HL-60/S4 treated with phorbol 12-myristate 13-acetate at 8.2 ng/mL for 4 days and 3 days (cell line): ENCODE measurements at regions not wholly inside any gene's neighbourhood (a gene's known extent, or its start where the extent isn't known, plus 50 kb on each side); places are given as distances from the start of the nearest gene placed in this dataset.

Experiments used
- in situ Hi-C: fragments of 300-500 bp; cut with MboI; formaldehyde crosslinking; loops from 2 replicates; pipeline ENCODE4 v1.15.0; 2022; ENCODE audit warnings: low sequenced_read_pairs

DNA sequence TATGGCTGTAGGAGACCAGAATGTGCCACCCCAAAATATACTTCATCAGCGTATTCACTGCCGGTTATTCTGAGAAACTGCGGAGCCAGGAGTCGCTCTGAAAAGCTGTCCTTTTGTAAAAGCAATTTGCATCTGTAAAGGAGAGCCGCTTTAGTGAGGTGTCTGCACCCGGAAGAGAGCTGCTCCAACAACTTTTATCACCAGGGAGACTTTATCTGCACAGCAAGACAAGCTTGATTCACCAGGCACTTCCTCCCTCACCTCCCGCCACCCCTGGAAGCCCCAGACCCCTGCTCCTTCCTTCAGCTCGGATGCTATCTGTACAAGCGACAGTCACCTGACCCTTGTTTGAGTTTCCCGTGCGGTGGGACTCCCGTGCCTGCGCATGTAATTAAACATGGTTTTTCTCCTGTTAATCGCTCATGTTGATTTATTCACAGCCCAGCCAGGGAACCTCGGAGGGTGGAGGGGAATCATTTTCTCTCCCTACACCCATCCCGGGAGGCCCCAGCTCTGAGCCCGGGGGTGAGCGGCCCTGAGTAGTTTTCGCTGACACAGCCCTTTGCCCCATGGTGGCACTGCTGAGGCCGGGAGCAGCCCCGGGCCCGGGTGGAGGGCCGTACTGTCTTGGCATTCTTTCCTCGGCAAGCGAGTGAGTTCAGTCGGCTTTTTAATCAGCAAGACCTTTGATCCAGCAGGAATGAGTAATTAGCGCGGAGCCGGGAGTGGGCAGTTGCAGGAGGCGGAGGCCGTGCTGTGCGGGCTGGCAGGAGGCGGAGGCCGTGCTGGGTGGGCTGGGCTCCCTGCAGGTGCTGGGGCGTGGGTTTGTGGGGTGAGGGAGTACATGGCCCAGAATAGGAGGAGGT, 222.7 kb upstream of the CIBAR2 start:
- in situ Hi-C loops = no loop called here

DNA sequence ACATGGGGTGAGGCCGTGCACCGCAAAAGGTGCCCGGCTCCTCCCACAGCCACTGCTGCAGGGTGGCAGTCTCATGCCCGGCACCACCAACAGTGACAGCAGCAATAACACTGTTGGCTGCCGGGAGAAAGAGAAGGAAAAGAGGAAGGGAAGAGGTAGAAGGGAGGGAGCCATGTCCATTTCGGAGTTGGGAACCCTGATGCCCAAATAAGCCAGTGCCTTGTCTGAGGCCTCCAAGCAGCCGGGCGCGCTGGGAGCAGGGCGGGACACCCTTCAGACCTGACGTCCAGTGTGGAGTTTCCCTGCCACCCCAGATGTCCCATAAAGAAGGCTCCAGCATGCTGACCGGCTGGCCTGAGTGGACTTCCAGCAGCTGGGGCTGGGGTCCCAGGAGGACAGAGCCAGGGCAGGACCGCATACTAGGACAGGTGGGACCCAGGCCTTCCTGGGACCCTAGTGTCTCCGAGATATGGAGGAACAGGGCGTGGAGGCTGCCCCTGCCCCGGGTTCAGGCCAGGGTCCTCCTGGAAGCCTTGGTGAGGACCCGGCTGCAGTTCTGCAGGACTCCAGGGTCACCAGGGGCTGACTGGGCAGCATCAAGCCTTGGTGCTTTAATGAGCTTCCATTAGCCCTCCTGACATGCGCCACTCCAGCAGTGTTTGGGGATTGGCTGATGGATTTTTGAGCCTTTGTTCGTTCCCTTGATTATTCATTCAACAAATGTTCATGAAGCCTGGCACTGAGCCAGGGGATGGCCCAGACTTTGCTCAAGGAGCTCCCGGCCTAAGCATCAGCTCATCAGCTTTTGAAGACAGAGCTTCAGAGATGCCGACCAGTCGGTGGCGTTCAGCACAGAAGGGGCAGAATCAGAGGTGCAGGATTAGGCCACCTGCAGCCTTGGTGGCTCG, 223.6 kb upstream of the CIBAR2 start:
- in situ Hi-C loops = no loop called here

DNA sequence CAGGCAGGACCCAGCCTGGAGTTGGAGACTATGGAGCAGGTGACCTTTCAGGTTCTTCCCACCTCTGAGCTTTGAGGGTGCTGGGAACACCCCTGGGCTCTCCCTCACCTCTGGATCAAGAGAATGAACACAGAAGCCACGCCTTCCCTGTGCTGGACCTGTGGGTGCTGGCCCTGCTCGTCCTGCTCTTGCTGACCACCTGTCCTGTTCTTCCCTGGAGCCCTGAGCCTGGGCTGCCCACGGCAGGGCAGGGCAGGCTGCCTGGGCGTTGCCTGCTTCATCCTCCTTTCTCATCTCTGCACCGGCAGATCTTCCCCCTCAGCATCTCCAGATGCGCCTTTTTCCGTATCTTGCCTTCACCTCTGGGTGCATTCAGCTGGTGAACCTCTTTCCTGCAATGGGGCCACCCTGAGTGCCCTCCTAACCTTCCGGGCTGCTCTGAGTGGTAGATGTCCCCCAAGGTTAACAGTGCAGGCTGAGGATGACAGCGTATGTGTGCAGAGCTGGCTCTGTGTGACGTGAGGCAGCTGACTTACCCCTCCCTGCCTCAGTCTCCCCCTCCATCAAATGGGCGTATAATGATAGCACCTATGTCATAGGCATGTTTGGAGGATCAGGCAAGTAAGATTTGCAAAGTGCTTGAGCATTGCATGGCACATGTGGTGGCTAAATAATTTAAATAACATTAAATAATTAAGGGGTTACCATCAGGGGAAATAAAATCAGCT, 225.8 kb upstream of the CIBAR2 start:
- in situ Hi-C loops = no loop called here

GRCh38 chr16:85338638-85338982, 226.3 kb upstream of the CIBAR2 start:
- in situ Hi-C loops = no loop called here

DNA sequence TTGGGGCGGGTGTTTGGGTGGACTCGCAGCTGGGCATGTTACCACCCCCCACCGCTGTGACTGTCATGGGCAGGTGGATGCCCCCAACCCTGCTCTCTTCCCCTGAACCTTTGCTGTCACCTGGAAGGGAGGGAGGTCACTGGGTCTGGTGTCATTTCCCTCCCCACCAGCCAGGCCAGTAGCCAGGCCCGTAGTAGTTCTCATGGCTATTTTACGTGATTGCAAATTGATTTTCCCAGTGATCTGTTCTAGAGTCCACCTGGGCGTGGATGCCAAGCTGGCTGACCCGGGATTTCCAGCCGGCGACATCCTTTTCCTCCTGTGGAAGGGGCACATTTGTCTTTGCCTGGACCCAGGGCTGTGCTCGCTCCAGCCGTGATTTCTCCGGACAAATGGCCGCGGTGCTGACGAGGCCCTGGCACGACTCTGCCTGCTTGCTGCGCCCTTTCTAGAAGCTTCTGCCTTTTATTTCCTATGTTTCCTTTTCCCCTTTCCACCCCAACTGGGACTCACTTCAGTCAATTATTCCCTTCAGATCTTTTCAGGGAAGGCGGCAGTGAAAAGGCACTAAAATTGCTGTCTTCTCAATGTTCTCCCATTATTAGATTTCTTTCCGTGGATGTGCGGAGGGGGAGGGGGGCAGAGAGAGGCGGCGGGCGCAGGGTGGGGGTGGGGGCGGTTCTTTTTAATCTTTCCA, 226.9 kb upstream of the CIBAR2 start:
- in situ Hi-C loops = no loop called here

DNA sequence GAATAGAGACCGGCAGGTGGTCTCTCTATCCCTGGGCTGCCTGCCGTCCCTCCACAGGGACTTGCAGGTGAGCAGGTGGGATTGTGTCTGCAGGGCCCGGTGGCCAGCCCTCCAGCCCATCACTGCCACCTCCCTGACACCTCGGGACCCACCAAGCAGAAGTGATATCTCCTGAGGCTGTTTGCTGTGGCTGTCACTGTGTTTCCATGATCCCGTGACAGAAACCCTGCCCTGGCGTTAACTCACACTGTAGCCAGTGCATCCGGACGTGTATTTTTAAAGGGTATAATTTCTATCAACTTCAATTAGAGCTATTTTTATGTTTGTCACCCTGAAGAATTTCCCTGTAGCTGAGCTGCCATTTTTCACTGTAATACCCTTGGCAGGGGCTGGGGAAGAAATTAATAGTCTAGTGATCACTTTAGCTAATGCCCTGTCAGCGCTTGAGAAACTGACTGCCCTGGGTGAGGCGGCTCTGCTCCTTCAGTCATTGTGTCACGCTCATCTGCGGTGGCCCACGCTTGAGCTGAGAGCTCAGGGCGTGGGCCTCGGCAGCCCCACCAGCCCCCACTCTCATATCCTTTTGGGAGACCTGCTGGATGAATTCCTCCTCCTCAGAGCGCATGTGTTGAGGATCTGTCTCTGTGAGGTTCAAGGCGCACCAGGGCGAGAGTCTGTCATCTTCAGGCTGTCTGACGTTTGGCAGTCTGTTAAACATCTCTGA, 229.9 kb upstream of the CIBAR2 start:
- in situ Hi-C loops = no loop called here

- in situ Hi-C loops = no loop called here
Observed at GRCh38 chr16:85344502-85345128, 232.3 kb upstream of the CIBAR2 start.

DNA sequence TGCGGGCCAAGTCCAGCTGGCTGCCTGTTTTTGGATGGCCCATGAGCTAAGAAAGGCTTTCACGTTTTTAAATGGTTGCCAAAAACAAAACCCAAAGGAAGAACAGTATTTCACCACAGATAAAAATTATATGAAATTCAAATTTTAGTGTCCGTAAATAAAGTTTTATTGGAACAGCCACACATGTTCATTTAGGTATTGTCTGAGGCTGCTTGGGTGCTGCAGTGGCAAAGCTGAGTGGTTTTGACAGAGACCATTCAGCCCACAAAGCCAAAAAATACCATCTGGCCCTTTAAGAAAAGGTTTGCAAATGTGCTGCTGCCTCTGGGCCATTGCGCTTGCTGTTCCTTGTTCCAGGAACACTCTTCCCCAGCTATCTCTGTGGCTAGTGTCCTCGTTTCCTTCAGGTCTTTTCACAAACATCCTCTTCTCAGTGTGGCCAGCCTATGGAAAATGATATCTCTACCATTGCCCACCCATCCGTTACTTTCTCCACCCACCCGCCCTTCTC, 232.9 kb upstream of the CIBAR2 start:
- in situ Hi-C loops = no loop called here

DNA sequence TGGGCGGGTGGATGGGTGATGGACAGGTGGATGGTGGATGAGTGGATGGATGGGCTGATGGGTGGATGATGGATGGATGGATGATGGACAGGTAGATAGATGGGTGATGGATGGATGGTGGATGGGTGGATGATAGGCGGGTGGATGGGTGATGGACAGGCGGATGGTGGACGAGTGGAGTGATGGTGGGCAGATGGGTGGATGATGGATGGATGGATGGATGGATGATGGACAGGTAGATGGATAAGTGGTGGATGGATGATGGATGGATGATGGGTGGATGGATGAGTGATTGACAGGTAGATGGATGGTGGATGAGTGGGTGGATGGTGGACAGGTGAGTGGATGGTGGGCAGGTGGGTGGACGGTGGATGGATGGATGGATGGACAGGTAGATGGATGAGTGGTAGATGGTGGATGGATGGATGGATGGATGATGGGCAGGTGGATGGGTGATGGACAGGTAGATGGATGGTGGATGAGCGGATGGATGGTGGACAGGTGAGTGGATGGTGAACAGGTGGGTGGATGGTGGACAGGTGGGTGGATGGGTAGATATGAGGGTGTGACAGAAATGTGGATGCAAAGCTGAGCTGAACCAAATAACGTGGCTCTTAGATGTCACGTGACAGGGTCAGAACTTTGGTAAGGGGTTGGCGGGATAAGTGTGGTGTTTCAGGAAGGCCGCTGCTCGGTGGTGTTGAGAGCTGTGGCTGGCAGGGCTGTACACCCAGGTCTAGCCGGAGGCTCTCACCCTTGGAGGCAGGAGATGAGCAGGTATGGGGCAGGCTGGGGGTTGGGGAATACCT, 234.3 kb upstream of the CIBAR2 start:
- in situ Hi-C loops = no loop called here

- in situ Hi-C loops = no loop called here
Observed at GRCh38 chr16:85347213-85347591, 234.9 kb upstream of the CIBAR2 start.

DNA sequence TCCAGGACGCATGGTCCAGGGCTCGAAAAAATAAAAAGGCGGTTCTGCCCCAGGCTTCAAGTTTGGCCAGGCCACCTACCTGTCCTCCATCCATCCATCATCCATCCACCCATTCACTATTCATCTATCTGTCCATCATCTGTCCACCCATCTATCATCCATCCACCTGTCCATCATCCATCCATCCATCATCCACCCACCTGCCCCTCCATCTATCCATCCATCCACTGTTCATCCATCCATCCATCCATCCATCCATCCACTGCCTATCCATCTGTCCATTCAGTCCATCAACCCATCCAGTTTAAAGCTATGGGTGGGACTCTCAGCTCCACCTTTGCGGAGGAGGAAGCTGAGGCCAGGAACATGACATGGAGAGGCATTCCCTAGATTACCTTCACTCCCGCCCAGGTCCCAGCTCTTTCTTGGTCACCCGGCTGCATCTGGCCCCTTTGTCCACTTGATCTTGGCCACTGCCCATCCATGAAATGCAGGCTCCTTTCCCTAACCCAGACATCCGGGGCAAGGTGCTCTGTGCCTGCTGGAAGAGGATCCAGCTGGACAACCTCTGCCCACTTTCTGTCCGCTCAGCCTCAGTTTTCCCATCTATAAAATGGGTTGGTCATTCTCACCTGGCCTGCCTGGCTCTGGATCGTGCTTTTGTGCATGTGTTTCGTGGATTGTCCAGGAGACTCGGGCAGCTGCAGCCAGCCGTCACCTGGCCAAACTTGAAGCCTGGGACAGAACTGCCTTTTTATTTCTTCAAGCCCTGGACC, 236.0 kb upstream of the CIBAR2 start:
- in situ Hi-C loops = no loop called here

DNA sequence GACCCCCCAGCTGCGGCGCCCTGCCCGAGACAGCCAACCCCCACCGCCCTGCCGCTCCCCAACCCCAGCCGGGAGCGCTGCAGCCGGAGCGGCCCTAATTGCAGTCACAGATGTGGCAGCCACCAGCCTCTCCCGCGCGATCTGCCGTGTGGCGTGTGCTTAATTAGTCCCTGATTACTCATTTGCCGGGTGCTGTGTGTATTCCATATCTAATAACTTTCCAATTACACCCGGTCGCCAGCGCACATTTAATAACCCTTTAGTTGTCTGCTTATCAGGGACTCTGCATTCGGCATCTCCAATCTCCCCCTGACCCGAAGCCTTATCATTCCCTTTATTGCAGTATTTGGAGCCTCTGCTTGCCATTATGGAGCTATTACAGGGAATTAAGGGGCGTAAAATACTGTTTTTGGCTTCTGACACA, 236.7 kb upstream of the CIBAR2 start:
- in situ Hi-C loops = no loop called here

GRCh38 chr16:85349365-85350145, 237.3 kb upstream of the CIBAR2 start:
- in situ Hi-C loops = no loop called here

- in situ Hi-C loops = no loop called here
Observed at GRCh38 chr16:85350146-85350728, 238.0 kb upstream of the CIBAR2 start.

DNA sequence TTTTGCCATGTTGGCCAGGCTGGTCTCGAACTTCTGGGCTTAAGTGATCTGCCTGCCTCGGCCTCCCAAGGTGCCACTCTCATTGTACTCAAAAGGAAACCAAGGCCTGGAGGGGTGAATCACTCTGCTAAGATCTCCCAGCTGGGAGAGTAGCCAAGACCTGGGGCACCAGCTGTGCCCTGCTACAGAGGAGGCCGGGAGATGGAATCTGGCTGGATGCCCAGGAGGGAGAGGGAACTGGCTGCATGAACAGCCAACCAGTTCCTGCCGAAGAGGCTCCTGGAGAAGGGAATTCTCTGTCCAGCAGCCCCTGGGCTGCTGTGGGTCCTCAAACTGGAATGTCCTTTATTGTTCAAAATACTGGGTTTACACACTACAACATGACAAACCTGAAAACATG, 238.7 kb upstream of the CIBAR2 start:
- in situ Hi-C loops = no loop called here

DNA sequence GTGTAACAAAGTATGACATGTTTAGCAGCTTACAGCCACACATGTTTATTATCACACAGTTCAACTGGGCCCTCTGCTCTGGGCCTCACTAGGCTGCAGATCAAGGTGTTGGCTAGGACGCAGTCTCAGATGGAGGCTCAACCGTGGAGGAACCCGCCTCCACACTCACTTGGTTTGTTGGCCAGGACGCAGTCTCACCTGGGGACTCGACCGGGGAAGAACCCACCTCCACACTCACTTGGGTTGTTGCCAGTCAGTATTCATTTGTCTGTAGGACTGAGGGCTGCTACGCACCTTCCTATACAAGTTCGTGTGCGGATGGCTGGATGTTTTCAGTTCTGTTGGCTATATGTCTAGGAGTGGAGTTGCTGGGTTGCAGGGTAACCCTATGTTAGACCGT, 240.7 kb upstream of the CIBAR2 start:
- in situ Hi-C loops = no loop called here
